NT2/D1 (cell line): ENCODE measurements at regions not wholly inside any gene's neighbourhood (a gene's known extent, or its start where the extent isn't known, plus 50 kb on each side); places are given as distances from the start of the nearest gene placed in this dataset.

Experiments used
- SUZ12 ChIP-seq: IDR thresholded peaks from 2 replicates; pipeline ENCODE4 v1.6.1; 2011; ENCODE audit not compliant: insufficient read length, insufficient read depth; ENCODE audit errors: extremely low read depth
- YY1 ChIP-seq: IDR thresholded peaks from 2 replicates; pipeline ENCODE4 v1.6.1; 2011; ENCODE audit not compliant: insufficient read length, insufficient read depth

DNA sequence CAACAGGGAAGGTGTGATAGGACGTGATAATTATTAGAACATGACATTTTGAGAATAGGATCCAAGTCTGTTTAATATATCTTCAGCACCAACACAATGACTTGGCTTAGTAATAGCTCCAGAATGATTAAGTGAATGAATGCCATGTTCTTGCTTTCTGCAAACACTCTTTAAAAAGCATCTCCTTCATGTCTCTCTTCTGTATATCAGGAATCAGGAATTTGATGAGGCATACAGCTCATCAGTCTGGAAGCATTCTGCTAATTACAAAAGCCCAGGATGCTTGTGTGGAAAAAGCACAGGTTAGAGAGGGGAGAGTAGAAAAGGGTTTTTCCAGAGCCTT, 113.0 kb upstream of the ZNF648 start:
- TF ChIP-seq YY1: no peak
- TF ChIP-seq SUZ12: no peak
